Epithelial cell of esophagus (primary cell): ENCODE measurements at regions not wholly inside any gene's neighbourhood (a gene's known extent, or its start where the extent isn't known, plus 50 kb on each side); places are given as distances from the start of the nearest gene placed in this dataset.

Source experiments
- DNase-seq: peaks from one replicate; pipeline ENCODE4 v3.0.0; 2010; ENCODE audit warnings: low read depth
- H3K4me3 ChIP-seq: 2 replicates; pipeline ENCODE4 v1.5.1; 2011; ENCODE audit warnings: mild to moderate bottlenecking, low read length, control low read depth
- TF ChIP-seq, protein P1 (sequence below): IDR thresholded peaks from 2 replicates; pipeline ENCODE4 v1.5.1; 2011; ENCODE audit warnings: low read depth, mild to moderate bottlenecking, low read length, control low read depth, inconsistent platforms; ENCODE audit not compliant: insufficient read depth; ENCODE audit errors: missing control alignments

DNA sequence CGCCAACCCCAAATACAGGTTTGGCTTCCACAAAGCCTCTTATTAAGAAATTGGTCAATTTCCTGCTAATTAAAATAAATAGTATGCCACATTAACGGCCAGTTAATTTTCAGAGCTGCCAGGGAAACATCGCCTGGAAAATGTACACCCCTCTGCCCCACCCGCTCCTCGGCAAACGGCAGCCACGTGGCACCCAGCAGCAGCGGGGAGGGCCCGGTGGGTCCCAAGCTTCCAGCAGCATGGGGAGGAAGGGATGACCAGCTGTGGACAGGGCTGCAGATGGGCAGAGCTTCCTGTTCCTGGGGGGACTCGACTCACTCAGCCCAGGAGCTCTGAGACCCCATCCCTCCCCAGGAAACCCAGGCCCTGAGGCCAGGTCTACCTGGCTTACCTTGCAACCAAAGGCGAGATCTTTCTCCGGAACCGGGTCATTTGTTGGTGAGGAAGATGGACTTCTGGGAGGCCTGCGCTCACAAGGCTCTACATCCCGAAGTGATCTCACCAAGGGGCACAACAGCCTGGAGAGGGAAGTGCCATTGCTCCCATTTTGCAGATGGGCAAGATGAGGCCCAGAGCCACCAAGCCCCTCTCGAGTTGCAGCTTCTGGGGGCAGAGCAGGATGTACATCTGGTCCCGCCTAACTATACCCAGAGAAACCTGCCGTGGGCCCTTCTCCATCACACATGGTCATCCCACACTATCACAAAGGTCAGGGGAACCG is 68.3 kb downstream of the IGLL1 start:
- no peak for DNase-seq
- no peak overlapping the region for H3K4me3 ChIP-seq
- TF ChIP-seq, protein P1, sequence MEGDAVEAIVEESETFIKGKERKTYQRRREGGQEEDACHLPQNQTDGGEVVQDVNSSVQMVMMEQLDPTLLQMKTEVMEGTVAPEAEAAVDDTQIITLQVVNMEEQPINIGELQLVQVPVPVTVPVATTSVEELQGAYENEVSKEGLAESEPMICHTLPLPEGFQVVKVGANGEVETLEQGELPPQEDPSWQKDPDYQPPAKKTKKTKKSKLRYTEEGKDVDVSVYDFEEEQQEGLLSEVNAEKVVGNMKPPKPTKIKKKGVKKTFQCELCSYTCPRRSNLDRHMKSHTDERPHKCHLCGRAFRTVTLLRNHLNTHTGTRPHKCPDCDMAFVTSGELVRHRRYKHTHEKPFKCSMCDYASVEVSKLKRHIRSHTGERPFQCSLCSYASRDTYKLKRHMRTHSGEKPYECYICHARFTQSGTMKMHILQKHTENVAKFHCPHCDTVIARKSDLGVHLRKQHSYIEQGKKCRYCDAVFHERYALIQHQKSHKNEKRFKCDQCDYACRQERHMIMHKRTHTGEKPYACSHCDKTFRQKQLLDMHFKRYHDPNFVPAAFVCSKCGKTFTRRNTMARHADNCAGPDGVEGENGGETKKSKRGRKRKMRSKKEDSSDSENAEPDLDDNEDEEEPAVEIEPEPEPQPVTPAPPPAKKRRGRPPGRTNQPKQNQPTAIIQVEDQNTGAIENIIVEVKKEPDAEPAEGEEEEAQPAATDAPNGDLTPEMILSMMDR: no peak

DNA sequence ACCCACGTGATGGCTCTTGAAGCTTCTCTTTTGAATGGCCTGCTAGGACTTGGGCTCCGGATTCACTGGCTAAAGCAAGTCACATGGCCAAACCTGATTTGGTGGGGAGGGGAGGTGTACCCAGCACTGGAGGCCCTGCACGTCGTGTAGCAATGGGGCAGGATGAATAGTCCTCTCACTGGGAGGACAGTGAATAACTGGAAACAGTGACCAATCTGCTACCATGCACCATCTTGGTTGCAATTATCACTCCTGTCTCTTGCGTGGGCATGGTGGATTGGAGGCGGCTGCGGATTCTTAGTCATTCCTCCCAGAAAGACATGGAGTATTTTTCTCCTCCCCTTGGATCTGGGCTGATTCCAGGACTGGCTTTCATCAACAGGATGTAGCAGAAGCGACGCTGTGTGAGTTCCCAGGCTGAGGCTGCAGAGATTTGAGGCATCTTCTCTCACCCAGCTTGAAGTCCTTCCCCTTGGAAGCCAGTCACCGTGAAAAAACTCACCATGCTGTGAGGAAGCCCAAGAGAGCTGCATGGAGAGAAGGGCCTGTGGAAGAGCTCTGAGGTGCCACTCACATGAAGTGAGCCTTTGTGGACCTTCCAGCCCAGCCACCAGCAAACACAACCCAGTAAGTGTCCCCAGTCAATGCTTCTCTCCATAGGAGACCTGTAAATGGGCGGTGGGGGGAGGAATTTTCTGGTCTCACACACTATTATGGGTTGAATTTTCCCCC is 70.4 kb downstream of the IGLL1 start:
- no peak for DNase-seq
- TF ChIP-seq, protein P1: no peak
- no peak overlapping the region for H3K4me3 ChIP-seq

DNA sequence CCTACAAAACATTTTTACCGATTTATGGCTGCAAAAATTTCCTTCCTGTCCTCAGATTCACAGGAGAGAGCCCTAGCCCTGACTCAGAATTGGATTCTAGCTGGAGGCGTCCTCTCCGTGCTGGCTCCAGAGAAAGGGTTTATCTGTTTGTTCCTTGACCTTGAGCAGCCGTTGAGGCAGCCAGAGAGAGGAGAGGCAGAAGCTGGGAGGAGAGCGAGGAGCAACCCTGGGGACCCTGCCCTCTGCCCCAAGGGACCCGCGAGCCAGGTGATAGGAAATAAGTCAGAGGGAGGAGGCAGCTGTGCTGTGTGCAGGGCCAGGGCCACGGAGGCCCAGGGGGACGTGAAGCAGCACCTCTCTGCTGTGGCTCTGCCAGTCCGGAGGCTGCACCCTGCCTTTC is 75.6 kb downstream of the IGLL1 start:
- DNase-seq: no peak
- TF ChIP-seq, protein P1: no peak
- H3K4me3 ChIP-seq: no peak overlapping the region

DNA sequence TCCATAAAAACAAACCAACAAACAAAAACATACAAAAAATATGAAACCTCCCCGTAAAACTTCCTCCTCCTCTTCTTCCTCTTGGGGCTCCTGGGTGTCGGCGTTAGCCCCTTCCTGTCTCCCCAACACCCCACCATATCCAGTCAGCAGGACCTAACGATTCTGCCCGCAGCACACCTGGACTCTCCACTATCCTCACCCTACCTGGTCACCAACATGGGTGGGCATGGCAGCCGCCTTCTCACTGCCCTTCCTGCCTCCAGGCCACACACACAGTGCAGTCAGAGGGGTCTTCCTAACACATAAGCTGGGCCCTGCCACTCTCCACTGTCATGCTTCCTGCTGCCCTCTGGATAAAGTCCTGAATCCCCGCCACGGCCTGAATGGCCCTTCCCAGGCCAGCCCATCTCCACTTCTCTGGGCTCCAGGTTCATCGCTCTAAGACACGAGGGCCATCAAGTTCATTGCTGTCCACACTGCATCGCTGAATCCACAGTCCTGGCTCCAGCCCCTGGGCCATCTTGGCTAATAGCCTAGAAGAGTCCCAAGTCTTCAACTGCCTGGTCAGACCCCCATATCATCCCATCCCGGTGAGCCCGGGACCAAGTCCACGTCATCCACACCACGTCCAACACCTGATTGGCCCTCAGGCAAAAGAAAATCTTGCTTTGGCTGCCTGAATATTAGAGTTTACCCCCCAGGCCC is 76.2 kb downstream of the IGLL1 start:
- no peak for DNase-seq
- H3K4me3 ChIP-seq: no peak overlapping the region

DNA sequence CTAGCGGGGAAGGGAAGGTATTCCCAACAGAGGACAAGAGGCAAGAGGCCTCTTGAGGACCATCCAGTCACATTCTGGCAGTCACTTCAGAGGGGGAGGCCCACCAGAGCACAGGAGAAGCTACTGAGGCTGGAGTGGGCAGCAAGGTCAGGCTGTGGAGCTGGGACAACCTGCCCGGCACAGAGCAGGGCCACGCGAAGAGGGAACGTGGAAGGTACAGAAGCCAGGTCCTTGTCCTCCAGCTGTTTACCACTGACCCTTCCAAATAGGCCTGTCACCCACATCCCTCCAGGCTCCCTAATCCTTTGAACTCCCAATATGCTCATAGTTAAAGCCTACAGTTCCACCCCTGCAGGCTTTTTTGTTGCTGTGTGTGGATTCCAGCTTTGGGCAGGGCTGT is 76.9 kb downstream of the IGLL1 start:
- no peak overlapping the region for H3K4me3 ChIP-seq
- DNase-seq: no peak
- TF ChIP-seq, protein P1: no peak

More for the DNA sequence above, 76.2 kb downstream of the IGLL1 start:
- TF ChIP-seq, protein P1: no peak

DNA sequence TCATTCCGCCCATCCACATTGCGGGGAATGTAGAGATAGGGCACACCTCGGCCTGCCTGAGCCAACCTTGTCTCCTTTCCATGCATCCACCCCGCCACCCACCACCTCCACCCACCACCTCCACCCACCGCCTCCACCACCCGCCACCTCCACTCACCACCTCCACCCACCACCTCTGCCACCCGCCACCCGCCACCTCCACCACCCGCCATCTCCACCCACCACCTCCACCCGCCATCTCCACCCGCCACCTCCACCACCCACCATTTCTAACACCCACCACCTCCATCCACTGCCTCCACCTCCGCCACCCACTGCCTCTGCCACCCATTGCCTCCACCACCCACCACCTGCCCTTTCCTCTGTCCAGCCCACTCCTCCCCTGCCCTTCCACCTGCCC is 78.4 kb downstream of the IGLL1 start:
- H3K4me3 ChIP-seq: no peak overlapping the region
- no peak for DNase-seq
- TF ChIP-seq, protein P1: no peak
